Panc1 (cell line): ENCODE measurements at regions not wholly inside any gene's neighbourhood (a gene's known extent, or its start where the extent isn't known, plus 50 kb on each side); places are given as distances from the start of the nearest gene placed in this dataset.

ENCODE experiments used
- POLR2AphosphoS5 ChIP-seq: IDR thresholded peaks from 2 replicates; pipeline ENCODE4 v1.6.1; 2012; ENCODE audit warnings: mild to moderate bottlenecking, low read depth, low read length, moderate library complexity
- SIN3A ChIP-seq: IDR thresholded peaks from 2 replicates; pipeline ENCODE4 v1.6.1; 2012; ENCODE audit warnings: low read depth, mild to moderate bottlenecking, low read length, moderate library complexity, borderline replicate concordance; ENCODE audit not compliant: insufficient read depth
- TCF7L2 ChIP-seq: IDR thresholded peaks from 2 replicates; pipeline ENCODE4 v1.6.1; 2011; ENCODE audit warnings: mild to moderate bottlenecking, low read depth, low read length, inconsistent platforms
- TF ChIP-seq, protein P1 (sequence below): fragments of 450-650 bp; IDR thresholded peaks from 2 replicates; pipeline ENCODE4 v1.5.1; 2017; ENCODE audit warnings: mild to moderate bottlenecking
- TF ChIP-seq, protein P2 (sequence below), 2 experiments: IDR thresholded peaks; 2 replicates each; pipeline ENCODE4 v1.6.1; 2011 to 2012; ENCODE audit warnings: low read depth in 2 of 2, control low read depth in 1 of 2, low read length in 1 of 2, mild to moderate bottlenecking in 1 of 2, moderate library complexity in 1 of 2; ENCODE audit not compliant: insufficient read depth in 1 of 2

DNA sequence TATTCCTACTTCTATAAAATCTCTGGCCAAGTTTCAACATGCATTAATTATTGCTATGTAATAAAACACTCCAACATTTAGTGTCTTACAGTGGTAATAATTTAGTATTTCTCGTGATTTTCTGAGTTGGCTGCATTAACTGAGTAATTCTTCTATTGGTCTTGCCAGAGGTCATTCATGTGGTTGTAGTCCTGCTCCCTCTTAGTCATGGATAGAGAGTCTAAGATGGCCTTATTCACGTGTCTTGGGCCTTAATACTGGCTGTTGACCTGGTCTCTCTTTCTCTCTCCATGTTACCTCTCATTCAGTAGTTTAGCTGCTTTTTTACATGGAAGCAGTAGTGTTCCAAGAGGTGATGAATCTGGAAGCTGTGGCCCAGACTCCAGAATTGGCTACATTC is 140.1 kb upstream of the ZBTB20 start:
- TF ChIP-seq, protein P1, sequence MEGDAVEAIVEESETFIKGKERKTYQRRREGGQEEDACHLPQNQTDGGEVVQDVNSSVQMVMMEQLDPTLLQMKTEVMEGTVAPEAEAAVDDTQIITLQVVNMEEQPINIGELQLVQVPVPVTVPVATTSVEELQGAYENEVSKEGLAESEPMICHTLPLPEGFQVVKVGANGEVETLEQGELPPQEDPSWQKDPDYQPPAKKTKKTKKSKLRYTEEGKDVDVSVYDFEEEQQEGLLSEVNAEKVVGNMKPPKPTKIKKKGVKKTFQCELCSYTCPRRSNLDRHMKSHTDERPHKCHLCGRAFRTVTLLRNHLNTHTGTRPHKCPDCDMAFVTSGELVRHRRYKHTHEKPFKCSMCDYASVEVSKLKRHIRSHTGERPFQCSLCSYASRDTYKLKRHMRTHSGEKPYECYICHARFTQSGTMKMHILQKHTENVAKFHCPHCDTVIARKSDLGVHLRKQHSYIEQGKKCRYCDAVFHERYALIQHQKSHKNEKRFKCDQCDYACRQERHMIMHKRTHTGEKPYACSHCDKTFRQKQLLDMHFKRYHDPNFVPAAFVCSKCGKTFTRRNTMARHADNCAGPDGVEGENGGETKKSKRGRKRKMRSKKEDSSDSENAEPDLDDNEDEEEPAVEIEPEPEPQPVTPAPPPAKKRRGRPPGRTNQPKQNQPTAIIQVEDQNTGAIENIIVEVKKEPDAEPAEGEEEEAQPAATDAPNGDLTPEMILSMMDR: no peak
- TF ChIP-seq, protein P2, sequence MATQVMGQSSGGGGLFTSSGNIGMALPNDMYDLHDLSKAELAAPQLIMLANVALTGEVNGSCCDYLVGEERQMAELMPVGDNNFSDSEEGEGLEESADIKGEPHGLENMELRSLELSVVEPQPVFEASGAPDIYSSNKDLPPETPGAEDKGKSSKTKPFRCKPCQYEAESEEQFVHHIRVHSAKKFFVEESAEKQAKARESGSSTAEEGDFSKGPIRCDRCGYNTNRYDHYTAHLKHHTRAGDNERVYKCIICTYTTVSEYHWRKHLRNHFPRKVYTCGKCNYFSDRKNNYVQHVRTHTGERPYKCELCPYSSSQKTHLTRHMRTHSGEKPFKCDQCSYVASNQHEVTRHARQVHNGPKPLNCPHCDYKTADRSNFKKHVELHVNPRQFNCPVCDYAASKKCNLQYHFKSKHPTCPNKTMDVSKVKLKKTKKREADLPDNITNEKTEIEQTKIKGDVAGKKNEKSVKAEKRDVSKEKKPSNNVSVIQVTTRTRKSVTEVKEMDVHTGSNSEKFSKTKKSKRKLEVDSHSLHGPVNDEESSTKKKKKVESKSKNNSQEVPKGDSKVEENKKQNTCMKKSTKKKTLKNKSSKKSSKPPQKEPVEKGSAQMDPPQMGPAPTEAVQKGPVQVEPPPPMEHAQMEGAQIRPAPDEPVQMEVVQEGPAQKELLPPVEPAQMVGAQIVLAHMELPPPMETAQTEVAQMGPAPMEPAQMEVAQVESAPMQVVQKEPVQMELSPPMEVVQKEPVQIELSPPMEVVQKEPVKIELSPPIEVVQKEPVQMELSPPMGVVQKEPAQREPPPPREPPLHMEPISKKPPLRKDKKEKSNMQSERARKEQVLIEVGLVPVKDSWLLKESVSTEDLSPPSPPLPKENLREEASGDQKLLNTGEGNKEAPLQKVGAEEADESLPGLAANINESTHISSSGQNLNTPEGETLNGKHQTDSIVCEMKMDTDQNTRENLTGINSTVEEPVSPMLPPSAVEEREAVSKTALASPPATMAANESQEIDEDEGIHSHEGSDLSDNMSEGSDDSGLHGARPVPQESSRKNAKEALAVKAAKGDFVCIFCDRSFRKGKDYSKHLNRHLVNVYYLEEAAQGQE (IDR thresholded peaks at IDR 0.05; ENCODE audit: insufficient read depth in 1 of 2, low read depth in 2 of 2, low read length in 1 of 2): no peak
- TF ChIP-seq TCF7L2: no peak
- no peak for TF ChIP-seq POLR2AphosphoS5
- no peak for TF ChIP-seq SIN3A
